ENCODE measurements at regions not wholly inside any gene's neighbourhood (a gene's known extent, or its start where the extent isn't known, plus 50 kb on each side); places are given as distances from the start of the nearest gene placed in this dataset.

- TF ChIP-seq POLR2AphosphoS5 (IDR thresholded peaks at IDR 0.05; ENCODE audit: low read depth, low read length): no peak
- TF ChIP-seq POLR2A (IDR thresholded peaks at IDR 0.05; ENCODE audit: low read depth, low read length): no peak
- TF ChIP-seq TAF1 (IDR thresholded peaks at IDR 0.05; ENCODE audit: borderline replicate concordance, low read depth, low read length): no peak
Observed at GRCh38 chr7:72493850-72494661, 81.9 kb upstream of the CALN1 start.
